Activated naive CD4-positive, alpha-beta T cell treated with Interleukin-2 at 50 U/mL for 16 hours (primary cell): ENCODE measurements at regions not wholly inside any gene's neighbourhood (a gene's known extent, or its start where the extent isn't known, plus 50 kb on each side); places are given as distances from the start of the nearest gene placed in this dataset.

Experiments used
- DNase-seq: peaks from one replicate; pipeline ENCODE4 v3.0.0-alpha.2; 2020

DNA sequence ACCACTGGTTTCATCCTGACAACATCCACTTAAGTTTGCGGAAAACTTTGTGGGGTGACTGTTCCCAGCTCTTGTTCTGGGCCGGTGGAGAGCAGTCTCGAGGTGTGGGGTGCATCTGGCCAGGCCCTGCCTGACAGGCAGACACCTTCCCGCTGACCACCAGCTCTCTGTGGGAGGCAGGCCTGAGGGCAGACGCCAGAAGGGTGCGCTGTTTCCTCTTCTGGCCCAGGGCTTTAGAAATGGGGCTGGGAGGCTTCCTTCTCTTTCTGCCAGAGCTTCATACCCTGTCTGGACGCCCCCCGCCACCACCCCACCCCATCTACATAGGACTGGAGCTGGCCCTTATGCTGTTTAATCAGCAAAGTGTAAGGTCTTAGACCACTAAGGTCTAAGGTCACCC lies 263.8 kb downstream of the LOXHD1 start:
- DNase-seq, result no peak

- no peak for DNase-seq
Observed at GRCh38 chr18:46393961-46394360, 263.1 kb downstream of the LOXHD1 start.

DNA sequence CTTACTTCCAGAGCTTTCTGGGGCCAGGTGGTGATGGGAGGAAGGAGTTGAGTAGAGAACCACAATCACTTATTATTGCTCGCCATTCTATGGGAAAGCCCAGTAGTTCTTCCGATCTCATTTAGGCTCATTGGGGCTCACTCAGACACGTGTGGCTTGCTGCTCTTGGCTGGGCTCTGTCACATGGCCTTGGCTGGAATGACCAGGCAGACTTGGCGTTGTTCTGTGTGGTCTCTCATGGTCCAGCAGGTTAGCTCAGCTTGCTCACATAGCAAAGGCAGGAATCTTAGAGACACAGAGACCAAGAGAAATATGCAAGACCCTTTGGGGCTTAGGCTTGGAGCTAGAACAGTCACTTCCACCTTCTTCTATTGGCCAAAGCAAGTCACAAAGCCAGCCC lies 261.2 kb downstream of the LOXHD1 start:
- no peak for DNase-seq

DNA sequence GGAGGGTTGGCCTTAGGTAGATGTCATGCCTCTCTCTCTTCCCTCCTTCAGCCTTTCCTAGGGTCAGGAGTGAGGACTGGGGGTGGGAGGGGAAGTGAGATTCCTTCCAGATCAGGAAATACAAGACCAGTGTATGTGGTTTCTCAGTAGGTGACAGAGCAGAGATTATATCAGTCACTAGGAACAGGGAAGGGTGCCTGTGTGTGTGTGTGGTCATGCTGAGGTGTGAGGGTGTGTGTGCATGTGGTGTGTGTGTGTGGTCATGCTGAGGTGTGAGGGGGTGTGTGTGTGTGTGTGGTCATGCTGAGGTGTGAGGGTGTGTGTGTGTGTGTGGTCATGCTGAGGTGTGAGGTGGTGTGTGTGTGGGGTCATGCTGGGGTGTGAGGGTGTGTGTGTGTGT lies 259.8 kb downstream of the LOXHD1 start:
- DNase-seq, result no peak

DNA sequence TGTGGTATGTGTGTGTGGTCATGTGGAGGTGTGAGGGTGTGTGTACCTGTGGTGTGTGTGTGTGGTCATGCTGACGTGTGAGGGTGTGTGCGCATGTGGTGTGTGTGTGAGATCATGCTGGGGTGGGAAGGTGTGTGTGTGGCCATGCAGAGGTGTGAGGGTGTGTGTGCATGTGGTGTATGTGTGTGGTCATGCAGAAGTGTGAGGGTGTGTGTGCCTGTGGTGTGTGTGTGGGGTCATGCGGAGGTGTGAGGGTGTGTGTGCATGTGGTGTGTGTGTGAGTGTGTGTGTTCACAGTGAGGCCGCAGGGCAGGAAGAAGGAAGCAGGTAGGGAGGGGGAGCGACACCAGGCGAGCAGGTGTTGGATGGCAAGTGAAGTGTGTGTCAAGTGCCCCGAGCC lies 259.0 kb downstream of the LOXHD1 start:
- DNase-seq, result no peak

- DNase-seq, result no peak
Observed at GRCh38 chr18:46398625-46399024, 258.4 kb downstream of the LOXHD1 start.

- no peak for DNase-seq
Observed at GRCh38 chr18:46399303-46399702, 257.7 kb downstream of the LOXHD1 start.

GRCh38 chr18:46400449-46400848 lies 256.6 kb downstream of the LOXHD1 start:
- no peak for DNase-seq

- no peak for DNase-seq
Observed at GRCh38 chr18:46401486-46402070, 255.4 kb downstream of the LOXHD1 start.

- DNase-seq, result no peak
Observed at GRCh38 chr18:46402396-46402795, 254.6 kb downstream of the LOXHD1 start.

- no peak for DNase-seq
Observed at GRCh38 chr18:46402945-46403344, 254.1 kb downstream of the LOXHD1 start.

DNA sequence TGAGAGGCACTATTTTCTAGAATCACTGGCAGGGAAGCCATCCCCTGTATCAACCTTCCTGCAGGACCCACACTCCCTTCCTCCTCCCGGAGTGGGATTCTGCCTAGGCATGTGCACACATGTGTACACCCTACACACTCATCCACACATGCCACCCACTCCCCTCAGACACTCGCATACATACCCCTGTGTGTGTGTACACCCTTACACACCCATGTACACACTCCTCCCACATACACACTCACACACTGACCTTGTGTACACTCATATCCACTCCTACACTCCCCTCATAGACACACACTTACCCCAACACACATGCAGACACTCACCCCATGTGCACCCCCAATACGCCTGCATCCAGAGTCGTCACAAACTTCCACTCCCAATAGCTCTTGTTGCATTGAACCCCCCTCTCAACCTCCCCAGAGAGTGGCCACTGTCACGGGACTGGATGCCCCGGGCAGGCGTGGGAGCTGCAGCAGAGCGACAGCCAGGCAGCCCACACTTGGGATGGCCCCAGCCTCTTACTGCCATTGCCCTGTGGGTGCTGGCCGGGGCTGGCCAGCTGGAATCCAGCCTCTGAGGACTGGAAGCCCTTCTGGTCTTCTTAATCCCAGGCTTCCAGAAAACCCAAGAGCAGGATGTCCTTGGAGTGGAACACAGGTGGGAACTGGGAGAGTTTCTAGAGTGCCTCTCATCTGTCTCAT lies 251.0 kb downstream of the LOXHD1 start:
- DNase-seq, result no peak

- DNase-seq, result no peak
Observed at GRCh38 chr18:46406539-46406932, 250.5 kb downstream of the LOXHD1 start.

GRCh38 chr18:46407486-46408166 lies 249.4 kb downstream of the LOXHD1 start:
- DNase-seq, result no peak

DNA sequence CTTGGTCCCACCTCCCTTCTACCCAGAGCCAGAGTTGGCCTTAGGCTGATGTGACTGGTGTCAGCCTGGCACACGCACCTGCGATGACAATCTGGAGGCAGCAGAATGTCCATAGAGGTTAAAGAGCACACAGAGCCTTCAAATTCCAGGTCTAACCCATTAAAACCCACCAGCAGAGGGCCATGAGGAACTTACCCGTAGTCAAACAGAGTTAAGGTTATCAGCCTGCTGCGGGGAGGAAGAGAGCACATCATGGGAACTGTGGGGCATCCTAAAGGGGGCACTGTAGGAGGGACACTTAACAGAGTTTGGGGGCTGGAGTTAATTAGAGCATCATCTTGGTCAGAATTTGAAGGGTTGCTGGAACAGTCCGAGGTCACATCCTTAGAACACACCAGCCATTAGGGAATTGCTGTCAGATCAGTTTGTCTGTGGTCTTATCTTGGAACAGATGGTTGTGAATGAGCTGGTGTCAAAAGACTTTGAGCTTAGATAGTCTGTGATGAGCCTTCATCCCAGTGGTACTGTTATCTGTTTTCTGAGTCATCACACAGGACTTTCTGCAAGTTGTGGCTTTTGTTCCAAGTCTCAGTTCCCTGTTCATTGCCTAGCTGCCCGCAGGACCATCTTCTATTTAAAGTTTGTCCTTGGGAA lies 248.6 kb downstream of the LOXHD1 start:
- no peak for DNase-seq

- DNase-seq, result no peak
Observed at GRCh38 chr18:46411191-46411828, 245.7 kb downstream of the LOXHD1 start.

DNA sequence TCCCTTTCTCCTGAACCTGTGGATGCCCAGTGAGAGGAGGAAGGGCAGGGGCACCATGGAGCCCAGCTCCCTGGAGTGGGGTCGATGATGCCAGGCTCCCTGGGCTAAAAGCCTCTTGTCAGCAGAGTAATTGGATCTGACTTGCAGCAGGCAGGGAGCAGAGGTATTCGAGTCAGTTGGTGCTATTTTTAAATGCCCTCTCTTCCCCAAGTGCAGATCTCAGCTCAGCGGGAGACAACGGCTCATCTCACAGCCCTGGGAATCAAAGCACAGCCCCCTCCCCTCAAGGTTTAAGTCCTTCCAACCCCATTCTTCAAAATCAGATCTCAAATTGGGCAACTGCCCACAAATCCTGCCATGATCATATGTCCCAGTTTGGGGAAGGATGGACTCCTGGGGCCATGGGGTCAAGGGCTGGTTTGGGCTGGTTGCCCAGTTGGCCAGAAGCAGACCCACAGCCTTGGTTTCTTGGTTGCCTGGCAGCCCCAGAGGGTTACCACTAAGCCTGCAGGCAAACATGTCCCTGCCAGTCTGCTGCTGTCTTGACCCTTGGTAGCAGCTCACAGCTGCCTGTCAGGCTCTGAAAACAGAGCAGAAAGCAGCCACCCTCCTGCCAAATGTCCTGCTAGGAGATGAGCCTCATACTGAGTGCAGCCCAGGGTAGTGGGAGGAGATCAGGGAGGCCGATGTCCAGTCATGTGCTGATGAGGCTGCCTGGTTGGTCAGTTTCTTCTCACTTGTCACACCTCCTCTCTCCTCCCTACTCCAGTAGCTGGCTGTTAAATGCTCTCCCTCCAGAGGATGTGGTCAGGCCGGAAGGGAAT lies 244.9 kb downstream of the LOXHD1 start:
- no peak for DNase-seq

DNA sequence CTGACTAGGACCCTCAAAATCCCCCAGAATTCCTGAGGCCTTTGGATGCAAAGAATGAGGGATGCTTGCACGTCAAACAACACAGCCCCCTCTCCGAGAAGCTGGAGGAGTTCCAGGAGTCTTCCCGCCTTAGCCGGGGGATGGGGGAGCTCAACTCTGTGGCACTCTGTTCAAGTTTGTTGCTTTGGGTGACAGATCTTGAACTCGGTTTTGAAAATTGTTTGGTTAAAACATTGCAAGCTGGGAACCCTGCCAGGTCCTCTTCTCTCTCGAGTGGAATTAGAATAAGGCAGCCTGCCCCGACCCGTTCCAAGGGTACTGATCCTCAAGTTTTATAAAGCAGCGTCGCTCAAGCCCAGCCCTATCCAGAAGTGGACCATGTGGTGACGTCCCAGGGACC lies 244.1 kb downstream of the LOXHD1 start:
- no peak for DNase-seq

GRCh38 chr18:46413684-46414083 lies 243.3 kb downstream of the LOXHD1 start:
- no peak for DNase-seq

DNA sequence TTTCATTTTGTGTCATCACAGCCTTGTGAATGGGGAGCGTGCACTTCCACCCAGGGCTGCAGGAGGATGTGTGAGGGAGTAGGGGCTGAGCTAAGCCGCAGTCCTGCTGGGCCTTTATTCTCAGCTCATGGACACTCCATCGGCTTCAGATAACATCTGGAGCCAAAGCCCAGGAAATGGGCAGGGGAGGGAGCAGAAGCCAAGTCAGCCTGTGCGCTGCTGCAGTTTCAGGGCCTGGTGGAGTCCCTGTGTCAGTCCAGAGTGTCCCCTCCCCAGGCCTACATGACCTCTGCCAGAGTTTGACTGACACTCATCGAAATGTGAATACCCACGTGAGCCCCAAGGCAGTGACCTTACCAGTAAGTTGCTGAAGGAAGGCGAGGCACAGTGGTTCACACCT lies 242.2 kb downstream of the LOXHD1 start:
- DNase-seq, result no peak

DNA sequence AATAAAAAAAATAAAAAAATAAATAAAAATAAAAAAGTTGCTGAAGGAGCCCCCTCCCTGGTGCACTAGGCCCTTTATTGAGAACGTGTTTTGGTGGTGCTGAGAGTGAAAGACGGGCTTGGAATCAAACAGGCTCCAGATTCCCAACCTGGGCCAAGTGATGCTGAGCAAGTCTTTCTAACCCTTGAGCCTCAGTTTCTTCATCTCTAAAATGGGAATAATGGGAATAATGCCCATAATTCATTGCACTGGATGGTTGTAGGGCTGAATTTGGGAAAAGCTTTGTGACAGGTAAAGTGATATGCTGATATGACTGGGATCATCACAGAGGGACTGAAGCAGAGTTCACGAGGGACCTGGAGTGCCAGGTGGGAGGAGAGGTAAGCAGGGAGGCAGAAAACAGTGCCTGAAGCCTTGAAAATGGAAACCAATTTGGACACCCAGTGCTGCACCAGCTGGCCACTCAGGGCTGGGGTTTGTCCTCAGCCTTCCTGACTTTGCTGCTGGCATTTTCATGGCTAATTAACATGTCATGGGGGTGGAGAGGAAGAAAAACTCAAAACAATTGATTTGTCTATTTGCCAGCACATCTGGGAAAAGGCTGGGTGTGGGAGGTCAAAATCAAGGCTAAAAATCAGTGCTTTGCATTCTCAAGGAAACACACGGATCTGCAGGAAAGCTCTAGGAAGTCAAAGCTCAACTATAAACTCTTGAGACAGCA lies 241.3 kb downstream of the LOXHD1 start:
- DNase-seq, result no peak
